ENCODE measurements at regions not wholly inside any gene's neighbourhood (a gene's known extent, or its start where the extent isn't known, plus 50 kb on each side); places are given as distances from the start of the nearest gene placed in this dataset.

DNA sequence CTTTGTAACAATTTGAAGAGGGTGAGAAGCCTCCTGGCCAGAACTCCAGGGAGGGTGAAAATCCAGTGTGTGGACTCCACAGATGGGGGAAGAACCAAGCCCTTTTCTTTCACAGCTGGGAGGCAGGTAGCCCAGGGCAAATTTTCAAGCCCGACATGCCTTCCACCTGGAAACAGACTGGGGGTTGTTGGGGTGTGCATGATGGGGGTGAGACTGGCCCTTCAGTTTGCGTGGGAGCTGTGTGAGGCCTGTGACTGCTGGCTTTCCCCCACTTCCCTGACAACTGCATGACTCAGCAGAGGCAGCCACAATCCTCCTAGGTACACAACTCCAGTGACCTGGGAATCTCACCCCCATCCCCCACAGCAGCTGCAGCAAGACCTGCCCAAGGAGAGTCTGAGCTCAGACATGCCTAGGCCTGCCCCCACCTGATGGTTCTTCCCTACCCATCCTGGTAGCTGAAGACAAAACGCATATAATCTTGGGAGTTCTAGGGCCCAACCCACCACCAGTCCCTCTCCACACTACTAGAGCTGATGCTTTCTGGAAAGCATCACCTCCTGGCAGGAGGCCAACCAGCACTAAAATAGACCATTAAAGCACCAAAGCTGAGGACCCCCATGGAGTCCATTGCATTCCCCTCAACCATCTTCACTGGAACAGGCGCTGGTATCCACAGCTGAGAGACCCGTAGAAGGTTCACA lies 445.4 kb downstream of the TFEC start:
- TF ChIP-seq, protein P1, sequence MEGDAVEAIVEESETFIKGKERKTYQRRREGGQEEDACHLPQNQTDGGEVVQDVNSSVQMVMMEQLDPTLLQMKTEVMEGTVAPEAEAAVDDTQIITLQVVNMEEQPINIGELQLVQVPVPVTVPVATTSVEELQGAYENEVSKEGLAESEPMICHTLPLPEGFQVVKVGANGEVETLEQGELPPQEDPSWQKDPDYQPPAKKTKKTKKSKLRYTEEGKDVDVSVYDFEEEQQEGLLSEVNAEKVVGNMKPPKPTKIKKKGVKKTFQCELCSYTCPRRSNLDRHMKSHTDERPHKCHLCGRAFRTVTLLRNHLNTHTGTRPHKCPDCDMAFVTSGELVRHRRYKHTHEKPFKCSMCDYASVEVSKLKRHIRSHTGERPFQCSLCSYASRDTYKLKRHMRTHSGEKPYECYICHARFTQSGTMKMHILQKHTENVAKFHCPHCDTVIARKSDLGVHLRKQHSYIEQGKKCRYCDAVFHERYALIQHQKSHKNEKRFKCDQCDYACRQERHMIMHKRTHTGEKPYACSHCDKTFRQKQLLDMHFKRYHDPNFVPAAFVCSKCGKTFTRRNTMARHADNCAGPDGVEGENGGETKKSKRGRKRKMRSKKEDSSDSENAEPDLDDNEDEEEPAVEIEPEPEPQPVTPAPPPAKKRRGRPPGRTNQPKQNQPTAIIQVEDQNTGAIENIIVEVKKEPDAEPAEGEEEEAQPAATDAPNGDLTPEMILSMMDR (IDR thresholded peaks at IDR 0.05), result no peak
- TF ChIP-seq POLR2A (IDR thresholded peaks at IDR 0.05), result no peak
- Histone ChIP-seq H3K27ac (no peak overlapping the region), H3K36me3 (no peaks in the 10 kb centered on the region), H3K4me3 (no peak overlapping the region), H3K27me3 (no peaks in the 10 kb centered on the region), H3K4me1 (peaks cover 0 to 5% (median 0%) of the 10 kb centered on the region in 3 donors), H3K9me3 (no peaks in the 10 kb centered on the region)
- 40 to 70% methylated on average over 2 to 3 of the region's 5 CpGs for WGBS, 2 donors
- no peak for DNase-seq
- intact Hi-C loops (cut with DNase I), result no loop called here

DNA sequence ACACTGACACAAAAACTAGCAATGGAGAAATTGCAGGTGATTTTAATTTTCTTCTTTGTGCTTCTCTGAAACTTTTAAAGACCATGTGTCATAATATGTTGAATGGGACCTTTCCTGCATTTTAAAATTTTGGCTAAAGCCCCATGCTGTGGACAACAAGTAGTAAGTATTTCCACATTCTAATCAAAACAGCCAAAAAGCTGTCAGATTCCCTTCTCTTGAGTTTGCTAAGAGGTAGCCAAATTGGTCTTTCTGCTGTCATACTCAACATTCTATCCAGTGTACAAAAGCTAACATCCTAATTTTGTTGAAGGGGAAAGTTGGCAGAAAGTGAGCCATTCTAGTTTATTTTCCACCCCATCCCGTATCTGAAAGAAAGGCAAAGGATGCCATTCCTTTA lies 447.6 kb downstream of the TFEC start:
- Histone ChIP-seq H3K36me3 (no peaks in the 10 kb centered on the region), H3K9me3 (no peaks in the 10 kb centered on the region), H3K27ac (no peak overlapping the region), H3K4me3 (no peak overlapping the region), H3K27me3 (no peaks in the 10 kb centered on the region), H3K4me1 (peaks cover 0 to 5% (median 0%) of the 10 kb centered on the region in 3 donors)
- WGBS, 2 donors, result 47 to 69% methylated on average over 1 of the region's 1 CpG
- no peak for DNase-seq
- TF ChIP-seq POLR2A (IDR thresholded peaks at IDR 0.05), result no peak
- TF ChIP-seq, protein P1 (IDR thresholded peaks at IDR 0.05), result no peak
- intact Hi-C loops (cut with DNase I), result no loop called here

DNA sequence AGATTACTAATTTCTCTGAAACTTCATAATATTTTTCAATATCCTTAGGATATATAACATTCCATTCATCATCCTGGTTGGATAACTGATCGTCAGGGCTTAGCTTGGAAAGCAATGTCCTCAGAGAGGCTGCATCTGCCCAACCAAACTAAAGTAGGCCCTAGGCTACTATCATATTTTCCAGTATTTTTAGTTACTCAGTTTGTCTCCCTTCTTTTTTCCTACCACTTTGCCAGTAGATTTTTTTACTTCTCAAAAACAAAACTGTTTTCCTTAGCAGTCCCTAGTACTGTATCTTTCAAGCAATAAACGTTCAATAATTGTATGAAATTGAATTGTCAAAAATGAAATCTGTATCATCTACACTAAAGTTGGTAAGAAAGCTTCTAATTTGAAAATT lies 452.0 kb downstream of the TFEC start:
- TF ChIP-seq POLR2A (IDR thresholded peaks at IDR 0.05), result no peak
- TF ChIP-seq, protein P1 (IDR thresholded peaks at IDR 0.05), result no peak
- WGBS, 2 donors, result 72 to 89% methylated on average over 2 of the region's 2 CpGs
- intact Hi-C loops (cut with DNase I), result no loop called here
- no peak for DNase-seq
- Histone ChIP-seq H3K27me3 (no peaks in the 10 kb centered on the region), H3K27ac (no peak overlapping the region), H3K9me3 (no peaks in the 10 kb centered on the region), H3K36me3 (no peaks in the 10 kb centered on the region), H3K4me1 (no peaks in the 10 kb centered on the region), H3K4me3 (no peak overlapping the region)

GRCh38 chr7:115574681-115575291 lies 455.8 kb downstream of the TFEC start:
- Histone ChIP-seq H3K4me1 (no peaks in the 10 kb centered on the region), H3K9me3 (no peaks in the 10 kb centered on the region), H3K27ac (no peak overlapping the region), H3K4me3 (no peak overlapping the region), H3K36me3 (no peaks in the 10 kb centered on the region), H3K27me3 (no peaks in the 10 kb centered on the region)
- no peak for DNase-seq
- no peak for TF ChIP-seq POLR2A (IDR thresholded peaks at IDR 0.05)
- TF ChIP-seq, protein P1 (IDR thresholded peaks at IDR 0.05), result no peak
- 69 to 76% methylated on average over 6 of the region's 6 CpGs for WGBS, 2 donors
- intact Hi-C loops (cut with DNase I), result no loop called here

- Histone ChIP-seq H3K4me3 (no peak overlapping the region), H3K27ac (no peak overlapping the region), H3K9me3 (no peaks in the 10 kb centered on the region), H3K36me3 (no peaks in the 10 kb centered on the region), H3K27me3 (no peaks in the 10 kb centered on the region), H3K4me1 (no peaks in the 10 kb centered on the region)
- no peak for DNase-seq
- WGBS, 2 donors, result 94 to 95% methylated on average over 1 of the region's 1 CpG
- no peak for TF ChIP-seq POLR2A (IDR thresholded peaks at IDR 0.05)
- TF ChIP-seq, protein P1 (IDR thresholded peaks at IDR 0.05), result no peak
- intact Hi-C loops (cut with DNase I), result no loop called here
Observed at GRCh38 chr7:115572111-115572510, 458.5 kb downstream of the TFEC start.

Measured in esophagus squamous epithelium (tissue), 5 donors.